Liver (tissue), 3 donors: ENCODE measurements at regions not wholly inside any gene's neighbourhood (a gene's known extent, or its start where the extent isn't known, plus 50 kb on each side); places are given as distances from the start of the nearest gene placed in this dataset.

ENCODE experiments used
- EGR1 ChIP-seq, 2 donors: IDR thresholded peaks; 2 replicates each; pipeline ENCODE4 v1.6.1; 2016 to 2018; ENCODE audit warnings: antibody characterized with exemption in 2 of 2, low read depth in 2 of 2
- GABPA ChIP-seq, 2 donors: IDR thresholded peaks in 1 of 2; conservative IDR thresholded peaks in 1 of 2; 2 replicates each; pipeline ENCODE4 v1.6.1; 2016; ENCODE audit warnings: antibody characterized with exemption in 2 of 2, mild to moderate bottlenecking in 1 of 2, moderate library complexity in 1 of 2
- HNF4G ChIP-seq: IDR thresholded peaks from 2 replicates; pipeline ENCODE4 v1.6.1; 2016; ENCODE audit warnings: antibody characterized with exemption
- JUND ChIP-seq, 2 donors: IDR thresholded peaks; 2 replicates each; pipeline ENCODE4 v1.6.1; 2016; ENCODE audit warnings: antibody characterized with exemption in 2 of 2
- RAD21 ChIP-seq, 2 donors: IDR thresholded peaks; 2 replicates each; pipeline ENCODE4 v1.6.1; 2016; ENCODE audit warnings: antibody characterized with exemption in 2 of 2, mild to moderate bottlenecking in 2 of 2
- RXRA ChIP-seq, 2 donors: IDR thresholded peaks; 2 replicates each; pipeline ENCODE4 v1.6.1; 2017 to 2018; ENCODE audit warnings: antibody characterized with exemption in 2 of 2, mild to moderate bottlenecking in 1 of 2
- SP1 ChIP-seq: IDR thresholded peaks from 2 replicates; pipeline ENCODE4 v1.6.1; 2018; ENCODE audit warnings: antibody characterized with exemption, mild to moderate bottlenecking
- TAF1 ChIP-seq: conservative IDR thresholded peaks from 2 replicates; pipeline ENCODE4 v1.6.1; 2016; ENCODE audit warnings: antibody characterized with exemption, mild to moderate bottlenecking
- YY1 ChIP-seq: IDR thresholded peaks from 2 replicates; pipeline ENCODE4 v1.6.1; 2016; ENCODE audit warnings: antibody characterized with exemption, mild to moderate bottlenecking
- TF ChIP-seq, protein P1 (sequence below): fragments of 150-350 bp; IDR thresholded peaks from 2 replicates; pipeline ENCODE4 v1.5.1; 2017; ENCODE audit warnings: improper control_type of control experiment, low read depth, low read length; ENCODE audit not compliant: missing input control
- TF ChIP-seq, protein P2 (sequence below): IDR thresholded peaks from 2 replicates; pipeline ENCODE4 v1.6.1; 2016; ENCODE audit warnings: antibody characterized with exemption
- TF ChIP-seq, protein P3 (sequence below): IDR thresholded peaks from 2 replicates; pipeline ENCODE4 v1.6.1; 2016; ENCODE audit warnings: antibody characterized with exemption
- TF ChIP-seq, protein P4 (sequence below): IDR thresholded peaks from 2 replicates; pipeline ENCODE4 v1.6.1; 2016; ENCODE audit warnings: antibody characterized with exemption, mild to moderate bottlenecking
- TF ChIP-seq, protein P5 (sequence below): IDR thresholded peaks from 2 replicates; pipeline ENCODE4 v1.6.1; 2016; ENCODE audit warnings: antibody characterized with exemption
- donor health status: healthy.
- donor health status: healthy.

DNA sequence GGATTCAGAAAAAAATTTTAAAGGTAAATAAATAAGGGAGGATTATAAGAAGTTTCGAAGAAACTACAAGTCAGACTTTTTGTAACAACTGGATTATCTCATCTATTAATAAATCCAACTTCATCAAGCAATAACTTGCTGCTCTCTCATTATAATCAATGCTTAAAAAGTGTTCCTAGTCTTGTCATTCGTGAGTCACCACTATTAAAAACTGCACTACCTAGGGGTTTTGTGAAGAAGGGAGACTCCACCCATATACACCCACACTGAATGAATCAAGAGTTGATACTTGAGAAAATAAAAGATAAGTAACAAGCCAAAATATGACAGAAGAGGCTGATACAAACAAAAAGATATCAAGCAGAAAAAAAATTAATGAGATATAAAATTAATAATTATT lies 360.5 kb downstream of the ZNF674 start:
- TF ChIP-seq, protein P1, sequence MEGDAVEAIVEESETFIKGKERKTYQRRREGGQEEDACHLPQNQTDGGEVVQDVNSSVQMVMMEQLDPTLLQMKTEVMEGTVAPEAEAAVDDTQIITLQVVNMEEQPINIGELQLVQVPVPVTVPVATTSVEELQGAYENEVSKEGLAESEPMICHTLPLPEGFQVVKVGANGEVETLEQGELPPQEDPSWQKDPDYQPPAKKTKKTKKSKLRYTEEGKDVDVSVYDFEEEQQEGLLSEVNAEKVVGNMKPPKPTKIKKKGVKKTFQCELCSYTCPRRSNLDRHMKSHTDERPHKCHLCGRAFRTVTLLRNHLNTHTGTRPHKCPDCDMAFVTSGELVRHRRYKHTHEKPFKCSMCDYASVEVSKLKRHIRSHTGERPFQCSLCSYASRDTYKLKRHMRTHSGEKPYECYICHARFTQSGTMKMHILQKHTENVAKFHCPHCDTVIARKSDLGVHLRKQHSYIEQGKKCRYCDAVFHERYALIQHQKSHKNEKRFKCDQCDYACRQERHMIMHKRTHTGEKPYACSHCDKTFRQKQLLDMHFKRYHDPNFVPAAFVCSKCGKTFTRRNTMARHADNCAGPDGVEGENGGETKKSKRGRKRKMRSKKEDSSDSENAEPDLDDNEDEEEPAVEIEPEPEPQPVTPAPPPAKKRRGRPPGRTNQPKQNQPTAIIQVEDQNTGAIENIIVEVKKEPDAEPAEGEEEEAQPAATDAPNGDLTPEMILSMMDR: no peak
- TF ChIP-seq HNF4G: no peak
- TF ChIP-seq, protein P2, sequence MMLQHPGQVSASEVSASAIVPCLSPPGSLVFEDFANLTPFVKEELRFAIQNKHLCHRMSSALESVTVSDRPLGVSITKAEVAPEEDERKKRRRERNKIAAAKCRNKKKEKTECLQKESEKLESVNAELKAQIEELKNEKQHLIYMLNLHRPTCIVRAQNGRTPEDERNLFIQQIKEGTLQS: no peak
- no peak for TF ChIP-seq TAF1
- TF ChIP-seq YY1: no peak
- TF ChIP-seq EGR1 (IDR thresholded peaks at IDR 0.05; ENCODE audit: low read depth in 2 of 2): no peak
- TF ChIP-seq JUND (IDR thresholded peaks at IDR 0.05): no peak
- TF ChIP-seq, protein P3, sequence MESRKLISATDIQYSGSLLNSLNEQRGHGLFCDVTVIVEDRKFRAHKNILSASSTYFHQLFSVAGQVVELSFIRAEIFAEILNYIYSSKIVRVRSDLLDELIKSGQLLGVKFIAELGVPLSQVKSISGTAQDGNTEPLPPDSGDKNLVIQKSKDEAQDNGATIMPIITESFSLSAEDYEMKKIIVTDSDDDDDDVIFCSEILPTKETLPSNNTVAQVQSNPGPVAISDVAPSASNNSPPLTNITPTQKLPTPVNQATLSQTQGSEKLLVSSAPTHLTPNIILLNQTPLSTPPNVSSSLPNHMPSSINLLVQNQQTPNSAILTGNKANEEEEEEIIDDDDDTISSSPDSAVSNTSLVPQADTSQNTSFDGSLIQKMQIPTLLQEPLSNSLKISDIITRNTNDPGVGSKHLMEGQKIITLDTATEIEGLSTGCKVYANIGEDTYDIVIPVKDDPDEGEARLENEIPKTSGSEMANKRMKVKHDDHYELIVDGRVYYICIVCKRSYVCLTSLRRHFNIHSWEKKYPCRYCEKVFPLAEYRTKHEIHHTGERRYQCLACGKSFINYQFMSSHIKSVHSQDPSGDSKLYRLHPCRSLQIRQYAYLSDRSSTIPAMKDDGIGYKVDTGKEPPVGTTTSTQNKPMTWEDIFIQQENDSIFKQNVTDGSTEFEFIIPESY: no peak
- TF ChIP-seq, protein P4, sequence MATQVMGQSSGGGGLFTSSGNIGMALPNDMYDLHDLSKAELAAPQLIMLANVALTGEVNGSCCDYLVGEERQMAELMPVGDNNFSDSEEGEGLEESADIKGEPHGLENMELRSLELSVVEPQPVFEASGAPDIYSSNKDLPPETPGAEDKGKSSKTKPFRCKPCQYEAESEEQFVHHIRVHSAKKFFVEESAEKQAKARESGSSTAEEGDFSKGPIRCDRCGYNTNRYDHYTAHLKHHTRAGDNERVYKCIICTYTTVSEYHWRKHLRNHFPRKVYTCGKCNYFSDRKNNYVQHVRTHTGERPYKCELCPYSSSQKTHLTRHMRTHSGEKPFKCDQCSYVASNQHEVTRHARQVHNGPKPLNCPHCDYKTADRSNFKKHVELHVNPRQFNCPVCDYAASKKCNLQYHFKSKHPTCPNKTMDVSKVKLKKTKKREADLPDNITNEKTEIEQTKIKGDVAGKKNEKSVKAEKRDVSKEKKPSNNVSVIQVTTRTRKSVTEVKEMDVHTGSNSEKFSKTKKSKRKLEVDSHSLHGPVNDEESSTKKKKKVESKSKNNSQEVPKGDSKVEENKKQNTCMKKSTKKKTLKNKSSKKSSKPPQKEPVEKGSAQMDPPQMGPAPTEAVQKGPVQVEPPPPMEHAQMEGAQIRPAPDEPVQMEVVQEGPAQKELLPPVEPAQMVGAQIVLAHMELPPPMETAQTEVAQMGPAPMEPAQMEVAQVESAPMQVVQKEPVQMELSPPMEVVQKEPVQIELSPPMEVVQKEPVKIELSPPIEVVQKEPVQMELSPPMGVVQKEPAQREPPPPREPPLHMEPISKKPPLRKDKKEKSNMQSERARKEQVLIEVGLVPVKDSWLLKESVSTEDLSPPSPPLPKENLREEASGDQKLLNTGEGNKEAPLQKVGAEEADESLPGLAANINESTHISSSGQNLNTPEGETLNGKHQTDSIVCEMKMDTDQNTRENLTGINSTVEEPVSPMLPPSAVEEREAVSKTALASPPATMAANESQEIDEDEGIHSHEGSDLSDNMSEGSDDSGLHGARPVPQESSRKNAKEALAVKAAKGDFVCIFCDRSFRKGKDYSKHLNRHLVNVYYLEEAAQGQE: no peak
- TF ChIP-seq RAD21 (IDR thresholded peaks at IDR 0.05): no peak
- TF ChIP-seq, protein P5, sequence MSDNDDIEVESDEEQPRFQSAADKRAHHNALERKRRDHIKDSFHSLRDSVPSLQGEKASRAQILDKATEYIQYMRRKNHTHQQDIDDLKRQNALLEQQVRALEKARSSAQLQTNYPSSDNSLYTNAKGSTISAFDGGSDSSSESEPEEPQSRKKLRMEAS: no peak
- no peak for TF ChIP-seq GABPA (IDR thresholded peaks at IDR 0.05 in 1 of 2, conservative IDR thresholded peaks at IDR 0.05 in 1 of 2)
- no peak for TF ChIP-seq SP1
- TF ChIP-seq RXRA (IDR thresholded peaks at IDR 0.05): no peak
